Smooth muscle cell (in vitro differentiated cells): ENCODE measurements at regions not wholly inside any gene's neighbourhood (a gene's known extent, or its start where the extent isn't known, plus 50 kb on each side); places are given as distances from the start of the nearest gene placed in this dataset.

ENCODE experiments used
- DNase-seq: peaks from one replicate; lab custom pipeline; 2025; ENCODE audit not compliant: unreplicated experiment; lab: John Stamatoyannopoulos, UW
- H2AFZ ChIP-seq: fragments of 200-600 bp; sonication (generic); 2 replicates; pipeline ENCODE4 v1.6.0; 2016; ENCODE audit warnings: antibody characterized with exemption, low read depth, mild to moderate bottlenecking
- H3F3A ChIP-seq: fragments of 200-600 bp; sonication (generic); 2 replicates; pipeline ENCODE4 v1.6.0; 2017; ENCODE audit warnings: antibody characterized with exemption, low read depth
- H3K27ac ChIP-seq: fragments of 200-600 bp; sonication (generic); 2 replicates; pipeline ENCODE4 v1.5.1; 2016; ENCODE audit warnings: low read depth, mild to moderate bottlenecking
- H3K27me3 ChIP-seq: fragments of 200-600 bp; sonication (generic); 2 replicates; pipeline ENCODE4 v1.6.1; 2016; ENCODE audit warnings: low read depth, mild to moderate bottlenecking
- H3K36me3 ChIP-seq: fragments of 200-600 bp; sonication (generic); 2 replicates; pipeline ENCODE4 v1.5.1; 2016; ENCODE audit warnings: low read depth
- H3K4me1 ChIP-seq: fragments of 200-600 bp; sonication (generic); 2 replicates; pipeline ENCODE4 v1.5.1; 2016; ENCODE audit warnings: low read depth
- H3K4me2 ChIP-seq: fragments of 200-600 bp; sonication (generic); 2 replicates; pipeline ENCODE4 v1.6.0; 2016; ENCODE audit warnings: mild to moderate bottlenecking
- H3K4me3 ChIP-seq: fragments of 200-600 bp; sonication (generic); 2 replicates; pipeline ENCODE4 v1.5.1; 2016; ENCODE audit warnings: mild to moderate bottlenecking
- H3K79me2 ChIP-seq: fragments of 200-600 bp; sonication (generic); 2 replicates; pipeline ENCODE4 v1.6.0; 2016; ENCODE audit warnings: low read depth, mild to moderate bottlenecking
- H3K9ac ChIP-seq: fragments of 200-600 bp; sonication (generic); 2 replicates; pipeline ENCODE4 v1.6.0; 2016; ENCODE audit warnings: low read depth
- H3K9me3 ChIP-seq: fragments of 200-600 bp; sonication (generic); replicated peaks from 2 replicates; pipeline ENCODE4 v1.5.1; 2016; ENCODE audit warnings: low read depth
- H4K20me1 ChIP-seq: fragments of 200-600 bp; sonication (generic); 2 replicates; pipeline ENCODE4 v1.6.0; 2016; ENCODE audit warnings: low read depth
- WGBS: methylation state at CpG from one replicate; pipeline ENCODE4 v1.1.7; 2016; ENCODE audit warnings: low lambda C conversion rate; 5-methylcytosine and 5-hydroxymethylcytosine counted together
- TF ChIP-seq, protein P1 (sequence below): fragments of 200-600 bp; sonication (generic); IDR thresholded peaks from 2 replicates; pipeline ENCODE4 v1.5.1; 2017; ENCODE audit warnings: borderline replicate concordance, mild to moderate bottlenecking, antibody characterized with exemption; ENCODE audit not compliant: insufficient read depth, poor library complexity, severe bottlenecking

DNA sequence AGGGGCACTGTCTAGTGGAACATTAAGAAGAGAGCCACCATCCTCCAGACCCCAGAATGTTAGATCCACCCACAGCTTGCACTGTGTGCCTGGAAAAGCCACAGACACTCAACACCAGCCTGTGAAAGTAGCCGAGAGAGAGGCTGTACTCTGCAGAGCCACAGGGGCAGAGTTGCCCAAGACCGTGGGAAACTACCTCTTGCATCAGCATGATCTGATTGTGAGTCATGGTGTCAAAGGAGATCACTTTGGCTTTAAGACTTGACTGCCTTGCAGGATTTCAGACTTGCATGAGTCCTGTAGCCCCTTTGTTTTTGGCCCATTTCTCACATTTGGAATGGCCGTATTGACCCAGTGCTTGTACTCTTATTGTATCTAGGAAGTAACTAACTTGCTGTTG lies 115.9 kb upstream of the CCDC179 start:
- no peak overlapping the region for H3K27ac ChIP-seq
- no peaks in the 10 kb centered on the region for H3K36me3 ChIP-seq
- no peaks in the 10 kb centered on the region for H3K9me3 ChIP-seq
- H2AFZ ChIP-seq: no peak overlapping the region
- WGBS: 28% methylated on average over 3 of the region's 3 CpGs
- H3K9ac ChIP-seq: no peak overlapping the region
- H3F3A ChIP-seq: no peaks in the 10 kb centered on the region
- no peaks in the 10 kb centered on the region for H4K20me1 ChIP-seq
- H3K27me3 ChIP-seq: no peaks in the 10 kb centered on the region
- no peaks in the 10 kb centered on the region for H3K79me2 ChIP-seq
- no peak overlapping the region for H3K4me2 ChIP-seq
- no peak overlapping the region for H3K4me3 ChIP-seq
- DNase-seq: no peak
- H3K4me1 ChIP-seq: no peaks in the 10 kb centered on the region
- TF ChIP-seq, protein P1, sequence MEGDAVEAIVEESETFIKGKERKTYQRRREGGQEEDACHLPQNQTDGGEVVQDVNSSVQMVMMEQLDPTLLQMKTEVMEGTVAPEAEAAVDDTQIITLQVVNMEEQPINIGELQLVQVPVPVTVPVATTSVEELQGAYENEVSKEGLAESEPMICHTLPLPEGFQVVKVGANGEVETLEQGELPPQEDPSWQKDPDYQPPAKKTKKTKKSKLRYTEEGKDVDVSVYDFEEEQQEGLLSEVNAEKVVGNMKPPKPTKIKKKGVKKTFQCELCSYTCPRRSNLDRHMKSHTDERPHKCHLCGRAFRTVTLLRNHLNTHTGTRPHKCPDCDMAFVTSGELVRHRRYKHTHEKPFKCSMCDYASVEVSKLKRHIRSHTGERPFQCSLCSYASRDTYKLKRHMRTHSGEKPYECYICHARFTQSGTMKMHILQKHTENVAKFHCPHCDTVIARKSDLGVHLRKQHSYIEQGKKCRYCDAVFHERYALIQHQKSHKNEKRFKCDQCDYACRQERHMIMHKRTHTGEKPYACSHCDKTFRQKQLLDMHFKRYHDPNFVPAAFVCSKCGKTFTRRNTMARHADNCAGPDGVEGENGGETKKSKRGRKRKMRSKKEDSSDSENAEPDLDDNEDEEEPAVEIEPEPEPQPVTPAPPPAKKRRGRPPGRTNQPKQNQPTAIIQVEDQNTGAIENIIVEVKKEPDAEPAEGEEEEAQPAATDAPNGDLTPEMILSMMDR: no peak

DNA sequence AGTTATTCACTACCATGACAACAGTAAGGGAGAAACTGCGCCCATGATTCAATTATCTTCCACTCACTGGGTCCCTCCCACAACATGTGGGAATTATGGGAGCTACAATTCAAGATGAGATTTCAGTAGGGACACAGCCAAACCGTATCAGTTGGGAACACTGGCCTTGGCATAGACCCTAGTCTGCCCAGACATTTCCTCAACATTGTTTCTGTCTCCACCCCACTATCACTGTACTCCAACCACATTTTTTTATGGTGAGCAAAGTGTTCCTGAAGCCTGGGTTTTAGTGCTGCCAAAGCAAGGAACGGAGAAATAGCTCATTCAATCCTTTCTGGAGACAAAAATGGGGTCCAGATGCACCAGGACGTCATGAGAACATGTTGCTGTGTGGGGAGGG lies 122.6 kb upstream of the CCDC179 start:
- 59% methylated on average over 4 of the region's 4 CpGs for WGBS
- TF ChIP-seq, protein P1: no peak
- Histone ChIP-seq H3K9me3 (no peaks in the 10 kb centered on the region), H3K4me1 (no peaks in the 10 kb centered on the region), H3K27ac (no peak overlapping the region), H2AFZ (no peak overlapping the region), H4K20me1 (no peaks in the 10 kb centered on the region), H3K27me3 (no peaks in the 10 kb centered on the region), H3K9ac (no peak overlapping the region), H3K4me3 (no peak overlapping the region), H3K4me2 (no peak overlapping the region), H3K36me3 (no peaks in the 10 kb centered on the region), H3K79me2 (no peaks in the 10 kb centered on the region), H3F3A (no peaks in the 10 kb centered on the region)
- no peak for DNase-seq

DNA sequence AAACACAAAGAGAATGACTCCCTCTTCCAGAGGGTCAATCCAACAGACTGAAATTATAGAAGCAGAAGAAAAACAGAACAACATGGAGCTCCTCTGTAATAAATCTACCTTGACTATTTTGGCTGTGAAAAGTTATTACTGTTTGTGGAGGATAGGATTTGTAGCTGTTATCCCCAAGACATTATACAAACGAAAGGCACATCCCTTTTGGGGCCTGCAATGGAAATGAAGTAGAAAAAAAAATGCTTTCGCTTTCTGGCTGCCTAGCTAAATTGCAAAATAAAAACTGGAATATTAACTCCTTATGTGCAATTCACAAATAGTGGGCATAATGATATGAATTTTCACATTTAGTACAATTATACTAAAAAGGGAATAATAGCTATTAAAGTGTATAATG lies 123.8 kb upstream of the CCDC179 start:
- Histone ChIP-seq H3K9ac (no peak overlapping the region), H3K27me3 (no peaks in the 10 kb centered on the region), H3K27ac (no peak overlapping the region), H3K4me3 (no peak overlapping the region), H3K79me2 (no peaks in the 10 kb centered on the region), H3F3A (no peaks in the 10 kb centered on the region), H3K4me2 (no peak overlapping the region), H3K36me3 (no peaks in the 10 kb centered on the region), H3K9me3 (no peaks in the 10 kb centered on the region), H2AFZ (no peak overlapping the region), H4K20me1 (no peaks in the 10 kb centered on the region), H3K4me1 (no peaks in the 10 kb centered on the region)
- TF ChIP-seq, protein P1: no peak
- DNase-seq: no peak
- WGBS: 86% methylated on average over 2 of the region's 2 CpGs

DNA sequence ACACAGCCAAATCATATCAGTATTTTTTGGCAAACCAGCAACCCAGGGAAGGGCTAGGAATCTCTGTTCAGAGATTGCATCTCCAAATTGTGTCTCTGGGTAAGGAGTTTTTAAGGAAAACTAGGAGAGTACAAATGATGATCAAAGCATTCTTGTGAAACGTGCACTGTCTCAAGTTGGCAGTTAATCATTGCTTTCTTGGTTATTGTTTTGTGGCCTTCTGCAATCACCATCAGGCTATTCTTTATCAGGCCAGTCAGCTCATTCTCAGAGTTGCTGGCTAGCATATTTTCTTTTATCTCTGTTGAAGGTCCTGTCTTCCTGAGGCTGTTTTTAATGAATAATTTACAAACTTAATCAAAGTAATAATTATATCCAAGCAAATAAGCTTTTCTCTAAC lies 129.1 kb upstream of the CCDC179 start:
- H3K36me3 ChIP-seq: no peaks in the 10 kb centered on the region
- 25% methylated on average over 1 of the region's 1 CpG for WGBS
- no peaks in the 10 kb centered on the region for H3K4me1 ChIP-seq
- no peak for DNase-seq
- H3K27me3 ChIP-seq: no peaks in the 10 kb centered on the region
- no peaks in the 10 kb centered on the region for H3K79me2 ChIP-seq
- H3K9me3 ChIP-seq: no peaks in the 10 kb centered on the region
- no peaks in the 10 kb centered on the region for H4K20me1 ChIP-seq
- H3K4me2 ChIP-seq: no peak overlapping the region
- no peak overlapping the region for H3K4me3 ChIP-seq
- no peak overlapping the region for H2AFZ ChIP-seq
- H3K9ac ChIP-seq: no peak overlapping the region
- H3K27ac ChIP-seq: no peak overlapping the region
- no peaks in the 10 kb centered on the region for H3F3A ChIP-seq
- TF ChIP-seq, protein P1: no peak
